ENCODE measurements at regions not wholly inside any gene's neighbourhood (a gene's known extent, or its start where the extent isn't known, plus 50 kb on each side); places are given as distances from the start of the nearest gene placed in this dataset.

GRCh38 chr3:14252321-14253021 is 73.9 kb downstream of the LSM3 start:
- H3K27ac ChIP-seq: no peak overlapping the region
- in situ Hi-C loops (cut with MboI; ENCODE audit: low pct_unique_long_range_greater_than_20kb in 2 of 9, low sequenced_read_pairs in 9 of 9, unreplicated experiment in 9 of 9): loop anchor here in 2 of 9 experiments (25.0 kb wide), 1 partner anchor 210 kb away; no protein-coding TSS in a partner anchor
- H3K4me3 ChIP-seq: no peak overlapping the region
- ATAC-seq (replicated peaks in 6 of 8): no peak
- peaks cover 14% of the 10 kb centered on the region in 2 donors for H3K4me1 ChIP-seq (replicated peaks in 1 of 2)
- 69 to 92% (median 80%) methylated on average over 1 to 9 of the region's 11 CpGs for WGBS, 10 experiments

GRCh38 chr3:14253022-14253706 is 74.5 kb downstream of the LSM3 start:
- Histone ChIP-seq H3K4me1 (replicated peaks in 1 of 2) (peaks cover 14% of the 10 kb centered on the region in 2 donors), H3K4me3 (no peak overlapping the region), H3K27ac (no peak overlapping the region)
- in situ Hi-C loops (cut with MboI; ENCODE audit: low pct_unique_long_range_greater_than_20kb in 2 of 9, low sequenced_read_pairs in 9 of 9, unreplicated experiment in 9 of 9): loop anchor here in 2 of 9 experiments (25.0 kb wide), 1 partner anchor 209 kb away; no protein-coding TSS in a partner anchor
- WGBS, 10 experiments: 5 to 100% (median 64%) methylated on average over 1 to 6 of the region's 11 CpGs; no CpG with 5 or more reads in 1 of the 10 experiments
- ATAC-seq (replicated peaks in 6 of 8): peak in 3 of 8 experiments; percentile 27 to 84 (median 83)

GRCh38 chr3:14253707-14254382 is 75.2 kb downstream of the LSM3 start:
- ATAC-seq (replicated peaks in 6 of 8): peak in 1 of 8 experiments; percentile 54
- 64 to 100% (median 88%) methylated on average over 1 to 4 of the region's 4 CpGs; no CpG with 5 or more reads in 4 of the 10 experiments for WGBS, 10 experiments
- no peak overlapping the region for H3K4me3 ChIP-seq
- no peak overlapping the region for H3K27ac ChIP-seq
- in situ Hi-C loops (cut with MboI; ENCODE audit: low pct_unique_long_range_greater_than_20kb in 2 of 9, low sequenced_read_pairs in 9 of 9, unreplicated experiment in 9 of 9): loop anchor here in 2 of 9 experiments (25.0 kb wide), 1 partner anchor 208 kb away; no protein-coding TSS in a partner anchor
- peaks cover 11 to 13% of the 10 kb centered on the region in 2 donors for H3K4me1 ChIP-seq (replicated peaks in 1 of 2)

GRCh38 chr3:14254812-14255702 is 76.4 kb downstream of the LSM3 start:
- peaks cover 4 to 11% of the 10 kb centered on the region in 2 donors for H3K4me1 ChIP-seq (replicated peaks in 1 of 2)
- 0 to 100% (median 72%) methylated on average over 1 to 8 of the region's 9 CpGs; no CpG with 5 or more reads in 1 of the 10 experiments for whole genome bisulfite sequencing, 10 experiments
- H3K4me3 ChIP-seq: no peak overlapping the region
- ATAC-seq (replicated peaks in 6 of 8): no peak
- H3K27ac ChIP-seq: no peak overlapping the region
- in situ Hi-C loops (cut with MboI; ENCODE audit: low pct_unique_long_range_greater_than_20kb in 2 of 9, low sequenced_read_pairs in 9 of 9, unreplicated experiment in 9 of 9): loop anchor here in 2 of 9 experiments (25.0 kb wide), 1 partner anchor 207 kb away; no protein-coding TSS in a partner anchor

GRCh38 chr3:14256046-14256445 is 77.4 kb downstream of the LSM3 start:
- in situ Hi-C loops (cut with MboI; ENCODE audit: low pct_unique_long_range_greater_than_20kb in 2 of 9, low sequenced_read_pairs in 9 of 9, unreplicated experiment in 9 of 9): loop anchor here in 2 of 9 experiments (25.0 kb wide), 1 partner anchor 206 kb away; no protein-coding TSS in a partner anchor
- 25 to 71% (median 69%) methylated on average over 1 to 2 of the region's 2 CpGs; no CpG with 5 or more reads in 7 of the 10 experiments for WGBS, 10 experiments
- Histone ChIP-seq H3K27ac (no peak overlapping the region), H3K4me1 (replicated peaks in 1 of 2) (peaks cover 4 to 11% of the 10 kb centered on the region in 2 donors), H3K4me3 (no peak overlapping the region)
- ATAC-seq (replicated peaks in 6 of 8): no peak

- Histone ChIP-seq H3K27ac (no peak overlapping the region), H3K4me1 (replicated peaks in 1 of 2) (peaks cover 4 to 11% of the 10 kb centered on the region in 2 donors), H3K4me3 (no peak overlapping the region)
- peak in 6 of 8 experiments; percentile 8 to 69 (median 54) for ATAC-seq (replicated peaks in 6 of 8)
- in situ Hi-C loops (cut with MboI; ENCODE audit: low pct_unique_long_range_greater_than_20kb in 2 of 9, low sequenced_read_pairs in 9 of 9, unreplicated experiment in 9 of 9): loop anchor here in 2 of 9 experiments (25.0 kb wide), 1 partner anchor 206 kb away; no protein-coding TSS in a partner anchor
- WGBS, 10 experiments: 43 to 95% (median 70%) methylated on average over 1 to 5 of the region's 9 CpGs
Observed at GRCh38 chr3:14256561-14257342, 78.1 kb downstream of the LSM3 start.

- H3K27ac ChIP-seq: no peak overlapping the region
- H3K4me3 ChIP-seq: no peak overlapping the region
- no peak for ATAC-seq (replicated peaks in 6 of 8)
- H3K4me1 ChIP-seq (replicated peaks in 1 of 2): peaks cover 4 to 14% of the 10 kb centered on the region in 2 donors
- in situ Hi-C loops (cut with MboI; ENCODE audit: low pct_unique_long_range_greater_than_20kb in 2 of 9, low sequenced_read_pairs in 9 of 9, unreplicated experiment in 9 of 9): loop anchor here in 2 of 9 experiments (25.0 kb wide), 1 partner anchor 203 kb away; no protein-coding TSS in a partner anchor
- 17 to 96% (median 70%) methylated on average over 1 to 6 of the region's 12 CpGs; no CpG with 5 or more reads in 2 of the 10 experiments for WGBS, 10 experiments
Observed at GRCh38 chr3:14258906-14259904, 80.6 kb downstream of the LSM3 start.

- no peak overlapping the region for H3K4me3 ChIP-seq
- no peak for ATAC-seq (replicated peaks in 6 of 8)
- peaks cover 4 to 14% of the 10 kb centered on the region in 2 donors for H3K4me1 ChIP-seq (replicated peaks in 1 of 2)
- WGBS, 10 experiments: 60 to 100% (median 71%) methylated on average over 1 to 5 of the region's 7 CpGs; no CpG with 5 or more reads in 3 of the 10 experiments
- no peak overlapping the region for H3K27ac ChIP-seq
- in situ Hi-C loops (cut with MboI; ENCODE audit: low pct_unique_long_range_greater_than_20kb in 2 of 9, low sequenced_read_pairs in 9 of 9, unreplicated experiment in 9 of 9): loop anchor here (10.0 to 25.0 kb wide), 2 partner anchors 202 to 204 kb away; no protein-coding TSS in a partner anchor
Observed at GRCh38 chr3:14260463-14260862, 81.8 kb downstream of the LSM3 start.

- Histone ChIP-seq H3K27ac (no peak overlapping the region), H3K4me3 (no peak overlapping the region), H3K4me1 (replicated peaks in 1 of 2) (peaks cover 6 to 13% of the 10 kb centered on the region in 2 donors)
- ATAC-seq (replicated peaks in 6 of 8): peak; percentile 83 to 96 (median 88)
- 0 to 29% (median 8%) methylated on average over 1 to 8 of the region's 8 CpGs; no CpG with 5 or more reads in 2 of the 10 experiments for WGBS, 10 experiments
- in situ Hi-C loops (cut with MboI; ENCODE audit: low pct_unique_long_range_greater_than_20kb in 2 of 9, low sequenced_read_pairs in 9 of 9, unreplicated experiment in 9 of 9): loop anchor here (10.0 to 25.0 kb wide), 2 partner anchors 201 to 204 kb away; no protein-coding TSS in a partner anchor
Observed at GRCh38 chr3:14261229-14261628, 82.6 kb downstream of the LSM3 start.

- H3K4me1 ChIP-seq (replicated peaks in 1 of 2): peaks cover 8 to 13% of the 10 kb centered on the region in 2 donors
- in situ Hi-C loops (cut with MboI; ENCODE audit: low pct_unique_long_range_greater_than_20kb in 2 of 9, low sequenced_read_pairs in 9 of 9, unreplicated experiment in 9 of 9): loop anchor here (10.0 to 25.0 kb wide), 2 partner anchors 200 to 203 kb away; no protein-coding TSS in a partner anchor
- H3K27ac ChIP-seq: no peak overlapping the region
- ATAC-seq (replicated peaks in 6 of 8): no peak
- H3K4me3 ChIP-seq: no peak overlapping the region
- WGBS, 10 experiments: 0 to 88% (median 43%) methylated on average over 1 of the region's 1 CpG; no CpG with 5 or more reads in 7 of the 10 experiments
Observed at GRCh38 chr3:14262212-14262611, 83.6 kb downstream of the LSM3 start.

All from motor neuron (in vitro differentiated cells).